GM12865 (cell line): ENCODE measurements at regions not wholly inside any gene's neighbourhood (a gene's known extent, or its start where the extent isn't known, plus 50 kb on each side); places are given as distances from the start of the nearest gene placed in this dataset.

Experiments used
- DNase-seq: peaks from one replicate; pipeline ENCODE4 v3.0.0; 2010; ENCODE audit warnings: low read depth
- H3K4me3 ChIP-seq: 2 replicates; pipeline ENCODE4 v1.5.1; 2011; ENCODE audit warnings: mild to moderate bottlenecking, low read depth, low read length, control low read depth
- CTCF ChIP-seq: IDR thresholded peaks from 2 replicates; pipeline ENCODE4 v1.5.1; 2011; ENCODE audit warnings: low read length, control low read depth, low read depth, inconsistent platforms; ENCODE audit not compliant: insufficient read depth; ENCODE audit errors: missing control alignments

GRCh38 chr4:28360681-28361080, 1500.0 kb downstream of the STIM2 start:
- DNase-seq: no peak
- H3K4me3 ChIP-seq: no peak overlapping the region
- no peak for TF ChIP-seq CTCF

GRCh38 chr4:28362169-28362568, 1501.5 kb downstream of the STIM2 start:
- no peak overlapping the region for H3K4me3 ChIP-seq
- DNase-seq: no peak
- TF ChIP-seq CTCF: no peak

- no peak for DNase-seq
- H3K4me3 ChIP-seq: no peak overlapping the region
- no peak for TF ChIP-seq CTCF
Observed at GRCh38 chr4:28369499-28369898, 1508.9 kb downstream of the STIM2 start.

- no peak for TF ChIP-seq CTCF
- no peak overlapping the region for H3K4me3 ChIP-seq
- DNase-seq: no peak
Observed at GRCh38 chr4:28373191-28373590, 1512.5 kb downstream of the STIM2 start.

GRCh38 chr4:28373601-28374000, 1513.0 kb downstream of the STIM2 start:
- DNase-seq: no peak
- H3K4me3 ChIP-seq: no peak overlapping the region
- no peak for TF ChIP-seq CTCF

GRCh38 chr4:28378109-28378830, 1517.6 kb downstream of the STIM2 start:
- DNase-seq: no peak
- no peak for TF ChIP-seq CTCF
- no peak overlapping the region for H3K4me3 ChIP-seq

- H3K4me3 ChIP-seq: no peak overlapping the region
- DNase-seq: no peak
- no peak for TF ChIP-seq CTCF
Observed at GRCh38 chr4:28385801-28386200, 1525.2 kb downstream of the STIM2 start.
